ENCODE measurements at regions not wholly inside any gene's neighbourhood (a gene's known extent, or its start where the extent isn't known, plus 50 kb on each side); places are given as distances from the start of the nearest gene placed in this dataset.

DNA sequence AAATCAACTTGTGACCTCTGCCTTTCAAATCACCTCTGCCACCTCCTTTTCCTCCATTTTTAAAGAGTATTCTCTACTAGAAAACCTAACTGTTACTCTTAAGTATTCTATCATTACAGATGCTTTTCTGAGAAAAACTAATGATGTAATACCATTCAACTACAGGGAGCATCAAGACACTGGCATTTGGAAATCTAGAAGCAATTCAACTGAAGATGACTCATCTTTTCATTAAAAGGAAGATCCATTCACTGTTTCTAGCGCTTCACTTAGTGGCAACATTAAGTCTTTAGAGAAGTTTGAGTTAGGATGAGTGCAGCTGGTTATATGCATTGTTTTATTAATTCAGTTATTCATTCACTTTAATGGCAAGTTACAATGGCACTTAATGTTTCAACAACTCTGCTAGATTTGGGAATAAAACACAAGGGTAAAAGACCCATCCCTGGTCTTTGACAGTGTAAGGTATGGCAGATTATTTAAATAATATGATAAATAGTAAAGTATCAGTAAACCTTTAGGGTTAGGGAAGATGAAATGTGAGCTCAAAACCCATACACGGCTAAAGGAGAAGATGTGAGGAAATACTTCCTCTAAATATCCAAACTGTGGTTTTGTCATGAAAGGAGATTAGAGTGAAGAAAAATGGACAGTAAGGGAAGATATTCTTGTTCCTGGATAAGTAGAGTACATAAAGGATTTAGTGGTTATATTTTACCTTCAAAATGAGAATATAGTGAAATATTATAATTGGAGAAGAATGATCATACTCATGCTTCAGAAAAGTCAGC, 61.7 kb downstream of the KCNJ2 start:
- DNase-seq: no peak

DNA sequence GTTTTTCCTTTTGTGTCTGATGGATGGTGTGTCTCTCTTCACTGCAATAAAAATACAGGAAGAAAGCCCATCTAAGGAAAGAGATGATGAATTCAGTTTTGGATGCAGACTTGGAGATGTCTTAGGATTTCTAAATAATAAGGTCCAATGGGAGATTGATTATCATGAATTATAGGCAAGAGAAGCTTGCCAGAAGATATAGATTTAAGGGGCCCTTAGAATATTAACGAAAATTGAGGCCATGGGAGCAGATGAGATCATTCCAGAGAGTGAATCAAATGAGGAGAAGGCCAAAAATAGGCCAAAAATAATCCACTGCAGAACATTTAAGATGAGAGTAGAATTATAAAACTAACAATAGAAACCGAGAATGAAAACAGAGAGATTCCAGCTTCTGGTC, 63.1 kb downstream of the KCNJ2 start:
- no peak for DNase-seq

GRCh38 chr17:70235252-70235651, 65.9 kb downstream of the KCNJ2 start:
- DNase-seq: no peak

GRCh38 chr17:70238228-70238627, 68.9 kb downstream of the KCNJ2 start:
- no peak for DNase-seq

- no peak for DNase-seq
Measured at GRCh38 chr17:70238646-70239045, 69.3 kb downstream of the KCNJ2 start.

GRCh38 chr17:70239391-70239826, 70.1 kb downstream of the KCNJ2 start:
- DNase-seq: no peak

DNA sequence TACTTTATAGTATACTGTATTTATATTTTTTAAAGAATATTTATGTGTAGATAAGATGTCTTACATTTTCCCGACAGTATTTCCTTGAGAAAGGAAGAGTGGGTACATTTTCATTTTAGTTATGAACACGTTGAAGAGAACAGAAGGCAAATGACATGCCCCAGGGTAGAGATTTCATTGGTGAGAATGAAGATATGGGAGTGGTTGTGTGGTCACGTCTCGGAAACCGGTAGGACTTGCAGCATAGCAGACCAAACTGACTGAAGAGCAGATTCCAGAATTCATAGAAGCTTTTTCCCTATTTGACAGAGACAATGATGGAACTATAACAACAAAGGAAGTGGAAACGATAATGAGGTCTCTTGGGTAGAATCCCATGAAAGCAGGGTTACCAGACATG, 71.7 kb downstream of the KCNJ2 start:
- no peak for DNase-seq

DNA sequence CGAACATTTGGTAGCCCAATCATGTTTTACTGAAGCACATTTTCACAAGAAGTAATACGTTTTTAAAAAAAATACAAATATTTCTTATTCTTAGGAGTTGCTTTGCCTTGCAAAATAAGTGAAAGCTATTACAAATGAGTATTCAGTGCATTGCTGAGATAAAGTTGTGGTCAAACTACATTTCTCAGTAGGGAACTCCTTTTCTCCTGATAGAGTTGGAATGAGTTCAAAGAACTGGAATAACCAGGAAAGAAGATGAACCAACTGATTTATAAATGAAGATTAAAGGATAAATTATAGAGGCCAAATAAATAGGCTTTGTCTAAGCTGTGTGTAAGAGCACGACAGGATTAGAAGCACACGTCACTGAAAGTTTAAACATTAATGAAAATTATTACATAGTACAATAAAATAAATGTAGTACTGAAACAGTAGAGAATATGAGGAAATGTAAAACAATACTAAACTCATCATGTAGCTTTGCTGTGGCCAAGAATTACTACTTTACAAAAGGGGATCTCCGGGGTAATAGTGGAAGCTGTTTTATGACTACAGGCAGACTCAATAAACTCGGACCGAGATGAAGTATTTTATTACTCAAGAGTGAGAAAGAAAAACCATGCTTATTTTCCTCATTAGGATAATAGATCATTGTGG, 73.6 kb downstream of the KCNJ2 start:
- DNase-seq: no peak

GRCh38 chr17:70251706-70252105, 82.4 kb downstream of the KCNJ2 start:
- DNase-seq: no peak

DNA sequence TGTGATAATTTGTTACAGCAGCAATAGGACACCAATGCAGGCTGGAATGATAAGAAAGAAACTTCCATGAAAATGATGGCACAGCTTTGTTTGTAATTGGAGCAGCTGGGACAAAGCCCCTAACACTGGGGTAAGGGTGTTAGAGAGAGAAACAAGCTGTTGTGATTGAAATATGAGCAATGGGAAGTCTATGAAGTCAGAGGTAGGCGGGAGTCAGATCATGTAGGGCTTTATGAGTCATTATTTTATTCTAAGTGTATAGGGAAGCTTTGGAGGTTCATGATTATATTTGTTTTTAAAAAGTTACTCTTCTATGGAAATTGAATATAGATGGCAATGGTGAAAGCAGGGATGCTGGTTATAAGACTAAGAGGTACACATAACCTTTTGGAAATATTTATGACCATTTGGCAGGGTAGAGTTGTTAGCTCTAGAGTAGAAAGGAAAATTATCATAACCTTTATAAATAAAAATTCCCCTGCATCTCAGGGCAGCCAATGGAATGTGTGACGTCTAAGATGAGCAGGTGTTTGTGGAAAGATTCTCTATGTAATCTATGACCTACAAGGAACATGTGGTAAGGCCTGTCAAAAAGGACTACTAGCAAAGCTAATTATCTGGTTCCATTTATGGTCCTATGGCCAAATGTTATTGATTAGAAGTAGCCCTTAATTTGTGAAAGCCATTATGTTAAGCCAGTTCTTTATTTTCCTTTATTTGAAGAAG, 85.6 kb downstream of the KCNJ2 start:
- no peak for DNase-seq

DNA sequence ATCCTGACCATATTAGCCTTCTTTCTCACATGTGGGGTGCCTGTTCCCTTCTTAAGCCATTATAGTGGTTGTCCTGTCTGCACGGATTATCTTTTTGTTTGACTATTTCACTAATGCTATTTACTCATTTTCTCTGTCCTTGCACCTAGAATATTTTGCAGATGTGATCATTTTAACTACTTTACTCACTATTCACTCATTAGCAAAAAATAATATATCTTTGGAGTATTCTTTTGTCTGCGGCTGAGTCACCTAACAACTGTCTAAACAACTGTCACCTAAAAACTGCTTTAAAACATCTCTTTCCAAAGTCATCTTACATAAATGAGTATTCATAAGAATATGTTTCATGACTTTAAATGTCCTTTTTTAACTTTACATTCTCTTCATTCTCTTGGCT, 87.4 kb downstream of the KCNJ2 start:
- DNase-seq: no peak

- no peak for DNase-seq
Measured at GRCh38 chr17:70258465-70258864, 89.1 kb downstream of the KCNJ2 start.

DNA sequence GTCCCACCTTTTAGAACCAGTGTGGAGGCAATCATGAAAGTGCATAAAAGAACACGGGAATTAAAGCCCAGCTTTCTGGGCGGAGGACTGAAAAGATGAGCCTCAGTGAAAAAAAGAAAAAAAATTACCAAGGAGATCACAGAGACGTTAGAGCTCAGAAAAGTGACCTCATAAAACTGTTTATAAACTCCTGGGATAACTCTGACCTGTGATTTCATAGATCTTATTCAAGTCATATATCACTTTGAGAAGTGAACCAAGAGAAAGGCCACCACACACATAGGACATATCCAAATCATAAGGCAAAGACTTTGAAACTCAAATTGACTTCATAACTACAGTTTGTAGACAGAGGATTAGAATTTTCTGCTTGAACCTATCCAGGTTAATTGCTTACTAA, 90.1 kb downstream of the KCNJ2 start:
- DNase-seq: no peak

GRCh38 chr17:70261170-70261569, 91.8 kb downstream of the KCNJ2 start:
- no peak for DNase-seq

DNA sequence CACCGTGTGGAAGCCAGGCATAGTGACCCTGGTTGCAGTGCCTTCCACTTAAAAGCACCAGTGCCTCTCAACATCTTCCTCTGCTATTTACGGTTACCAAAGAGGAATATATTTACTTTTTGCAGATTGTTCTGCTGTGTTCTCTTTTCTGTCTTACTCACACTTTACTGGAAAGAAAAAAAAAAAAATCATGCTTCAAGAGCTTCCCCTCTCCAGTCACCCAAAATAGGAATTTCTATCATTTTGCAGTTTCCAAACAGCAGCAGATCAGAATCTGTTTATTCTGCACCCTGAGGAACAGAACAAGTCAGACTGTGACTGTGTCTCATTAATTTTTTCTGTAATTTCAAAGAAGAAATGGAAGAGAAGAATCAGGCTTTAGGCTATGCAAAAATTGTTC, 96.1 kb downstream of the KCNJ2 start:
- no peak for DNase-seq

- no peak for DNase-seq
Measured at GRCh38 chr17:70266394-70266793, 97.1 kb downstream of the KCNJ2 start.

DNA sequence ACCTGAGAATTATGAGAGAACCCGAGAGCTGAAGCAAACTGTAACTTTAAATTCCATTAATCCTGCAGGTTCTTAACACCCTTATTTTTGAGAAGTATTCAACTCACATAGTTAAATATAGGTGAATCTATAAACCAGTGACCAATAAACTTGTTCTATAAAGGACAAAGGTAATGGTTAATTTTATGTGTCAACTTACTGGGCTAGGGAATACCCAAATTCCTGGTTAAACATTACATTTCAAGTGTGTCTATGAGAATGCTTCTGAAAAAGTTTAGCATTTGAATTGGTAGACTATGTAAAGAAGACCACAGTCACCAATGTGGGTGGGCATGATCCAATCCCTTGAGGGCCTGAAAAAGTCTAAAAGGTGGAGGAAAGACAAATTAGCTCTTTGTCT, 99.1 kb downstream of the KCNJ2 start:
- no peak for DNase-seq

DNA sequence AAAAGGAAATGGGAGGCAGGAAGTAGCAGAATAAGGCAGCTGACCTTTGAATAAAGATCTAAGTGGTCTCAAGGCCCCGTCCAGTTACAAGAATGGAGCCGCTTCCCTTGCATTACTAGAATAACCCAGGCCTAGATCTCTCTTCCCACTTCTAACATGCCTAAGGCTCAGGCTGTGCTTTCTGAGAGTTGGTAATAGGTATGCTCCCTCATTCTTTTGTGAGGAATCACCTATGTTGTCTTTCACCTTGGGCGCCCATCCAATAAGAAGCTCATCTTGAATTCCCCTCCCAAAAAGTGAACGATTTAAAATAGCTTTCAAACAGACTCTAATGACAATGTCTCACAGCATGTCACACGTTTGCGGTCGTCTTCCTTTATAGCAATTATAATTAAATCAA, 101.2 kb downstream of the KCNJ2 start:
- DNase-seq: no peak

GRCh38 chr17:70271200-70271599, 101.9 kb downstream of the KCNJ2 start:
- DNase-seq: no peak

GRCh38 chr17:70271672-70272071, 102.3 kb downstream of the KCNJ2 start:
- no peak for DNase-seq

- DNase-seq: no peak
Measured at GRCh38 chr17:70274255-70274654, 104.9 kb downstream of the KCNJ2 start.

- DNase-seq: no peak
Measured at GRCh38 chr17:70276906-70277305, 107.6 kb downstream of the KCNJ2 start.

- DNase-seq: no peak
Measured at GRCh38 chr17:70278844-70279462, 109.6 kb downstream of the KCNJ2 start.
